ENCODE measurements at regions not wholly inside any gene's neighbourhood (a gene's known extent, or its start where the extent isn't known, plus 50 kb on each side); places are given as distances from the start of the nearest gene placed in this dataset.

DNA sequence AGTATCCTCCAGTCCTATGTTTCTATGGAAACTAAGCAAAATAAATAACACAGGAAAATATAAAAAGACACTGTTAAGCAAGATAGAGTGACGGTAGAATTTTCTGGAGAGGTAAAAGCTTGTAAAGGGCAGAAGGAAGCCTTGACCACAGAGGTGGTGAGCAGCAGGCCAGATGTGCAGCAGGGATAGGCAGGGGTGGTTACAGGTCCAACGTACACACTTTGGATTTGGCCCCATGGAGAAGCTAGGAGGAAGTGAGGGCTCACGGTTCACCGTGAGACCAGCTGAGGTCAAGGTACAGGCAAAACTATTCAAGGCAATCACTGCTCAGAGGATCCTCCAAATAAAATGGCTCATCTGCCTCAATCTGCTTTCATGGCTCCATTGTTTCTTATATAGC, 242.8 kb downstream of the B3GLCT start:
- DNase-seq = no peak

DNA sequence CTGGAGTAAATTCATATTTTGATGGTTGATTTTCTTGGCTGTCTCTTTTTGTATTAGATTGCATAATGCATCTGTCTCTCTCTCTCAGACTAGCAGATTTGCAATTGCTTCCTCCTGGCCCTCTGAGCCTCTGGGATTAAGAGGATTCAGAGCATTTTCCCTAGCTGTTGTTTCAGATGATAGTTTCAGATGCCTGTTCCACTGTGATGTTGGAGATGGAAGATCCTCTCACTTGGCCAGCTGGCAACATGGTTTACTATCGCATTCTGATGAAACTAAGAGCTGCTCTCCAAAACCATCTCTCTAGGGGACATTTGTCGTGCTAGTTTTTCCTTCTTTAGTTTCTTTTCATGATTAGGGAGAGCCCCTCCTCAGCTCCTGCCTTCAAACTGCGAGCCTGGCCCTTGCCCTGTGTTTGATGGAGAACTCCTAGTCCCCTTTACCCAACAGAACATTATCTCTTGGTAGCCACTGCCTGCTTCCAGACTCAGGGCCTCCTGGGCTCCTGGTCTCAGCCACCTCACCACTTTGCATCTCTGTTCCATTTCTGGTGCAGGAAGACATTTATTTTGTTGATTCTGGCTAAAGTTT, 244.6 kb downstream of the B3GLCT start:
- no peak for DNase-seq

- no peak for DNase-seq
Observed at GRCh38 chr13:31452525-31452924, 252.8 kb downstream of the B3GLCT start.

DNA sequence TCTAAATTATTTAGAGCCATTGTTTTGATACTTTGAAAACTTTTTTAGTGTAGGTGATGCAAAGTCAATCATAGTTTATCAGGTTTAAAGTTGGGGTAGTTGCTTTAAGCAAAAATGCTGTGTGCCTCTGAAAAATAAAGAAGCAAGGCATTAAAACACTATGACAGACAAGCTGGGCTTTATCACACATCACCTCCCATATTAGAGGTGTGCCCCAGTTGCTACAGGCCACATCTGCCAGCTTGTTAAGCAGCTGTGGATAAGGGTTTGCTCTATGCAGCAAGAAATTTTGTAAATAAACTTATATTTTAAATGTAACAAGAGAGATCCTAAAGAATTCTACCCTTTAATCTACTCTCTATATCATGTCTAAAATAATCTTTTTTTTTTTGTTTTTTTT, 255.8 kb downstream of the B3GLCT start:
- no peak for DNase-seq

DNA sequence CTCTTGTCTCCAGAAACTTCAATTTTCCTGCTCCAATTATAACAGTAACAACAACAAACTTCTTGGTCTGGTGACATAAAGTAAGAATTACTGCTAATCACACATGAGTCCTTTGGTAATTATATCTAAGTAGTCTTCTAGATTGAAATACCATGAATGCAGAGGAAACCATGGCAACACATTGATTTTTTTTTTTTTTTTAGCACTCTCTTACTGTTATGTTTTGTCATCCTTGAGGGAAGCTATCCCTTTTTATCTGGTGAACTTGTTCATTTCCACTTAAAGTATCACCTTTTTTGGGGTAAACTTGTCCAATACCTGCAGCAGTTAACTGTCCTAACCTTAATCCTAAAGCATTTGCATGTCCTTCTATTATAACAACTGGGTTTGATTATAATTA, 256.3 kb downstream of the B3GLCT start:
- no peak for DNase-seq

DNA sequence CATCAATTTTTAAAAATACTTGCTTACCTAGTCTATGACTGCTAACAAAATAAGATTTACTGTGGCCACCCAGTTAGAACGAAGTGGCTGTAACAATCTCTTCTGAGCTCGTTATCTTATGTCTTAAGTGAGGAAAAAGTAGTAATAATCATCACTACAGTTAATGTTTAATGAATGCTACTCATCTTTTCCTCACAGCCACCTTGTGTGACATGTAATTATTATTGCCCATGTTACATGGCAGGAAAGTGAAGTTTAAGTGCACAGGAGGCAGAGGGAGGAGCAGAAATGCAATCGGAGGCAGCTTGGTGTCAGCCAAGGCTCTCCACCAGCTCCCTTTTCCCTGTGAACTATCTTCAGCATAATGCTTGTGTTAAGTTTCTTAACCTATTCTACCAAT, 260.3 kb downstream of the B3GLCT start:
- DNase-seq = no peak

DNA sequence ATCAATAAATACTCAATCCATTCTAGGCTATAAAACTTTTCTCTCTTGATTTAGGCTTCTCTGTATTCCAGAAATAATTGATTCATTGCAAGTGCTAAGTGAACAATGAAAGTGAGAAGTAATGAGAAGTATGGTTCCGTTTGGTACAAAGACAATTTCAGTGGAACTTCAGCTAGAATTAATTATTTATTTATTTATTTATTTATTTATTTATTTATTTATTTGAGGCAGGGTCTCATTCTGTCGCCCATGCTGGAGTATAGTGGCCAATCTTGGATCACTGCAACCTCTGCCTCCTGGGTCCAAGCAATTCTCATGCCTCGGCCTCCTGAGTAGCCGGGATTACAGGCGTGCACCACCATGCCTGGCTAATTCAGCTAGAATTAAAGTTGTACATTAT, 262.1 kb downstream of the B3GLCT start:
- DNase-seq = no peak

- DNase-seq = no peak
Observed at GRCh38 chr13:31462766-31463165, 263.0 kb downstream of the B3GLCT start.

GRCh38 chr13:31468114-31468902, 268.5 kb downstream of the B3GLCT start:
- no peak for DNase-seq

DNA sequence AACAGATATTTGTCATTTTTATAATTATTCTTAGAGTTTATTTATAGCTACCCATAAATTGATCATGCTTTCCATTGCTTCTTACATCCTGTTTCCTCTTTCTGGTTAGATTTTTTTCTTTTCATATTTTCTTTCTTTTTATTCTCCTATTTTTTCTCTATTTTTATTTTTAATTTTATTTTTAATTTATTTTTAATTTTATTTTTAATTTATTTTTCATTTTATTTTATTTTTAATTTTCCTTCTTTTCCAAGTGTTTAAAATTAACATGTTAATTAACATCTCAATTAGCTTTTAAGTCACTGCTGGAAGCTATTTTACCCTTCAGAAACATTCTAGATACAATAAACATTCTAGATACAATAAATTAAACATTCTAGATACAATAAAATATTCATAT, 269.6 kb downstream of the B3GLCT start:
- DNase-seq = no peak

DNA sequence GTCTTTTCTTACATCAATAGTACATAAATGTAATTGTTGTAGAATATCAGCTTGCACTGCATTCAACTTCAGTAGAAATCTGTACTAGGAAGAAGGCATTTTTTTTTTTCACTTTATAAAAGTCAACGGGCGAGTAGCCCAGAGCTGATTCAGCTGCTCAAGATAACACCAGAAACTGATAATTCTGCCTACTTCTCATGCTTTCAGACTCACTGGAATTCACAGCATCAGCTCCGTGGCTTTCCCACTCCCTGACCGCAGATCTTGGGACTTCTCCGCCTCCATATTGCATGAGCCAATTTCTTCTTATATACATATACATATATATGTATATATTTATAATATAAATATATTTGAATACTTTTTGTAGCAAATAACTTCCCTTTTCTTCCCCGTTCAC, 263.1 kb upstream of the RXFP2 start:
- DNase-seq = no peak

DNA sequence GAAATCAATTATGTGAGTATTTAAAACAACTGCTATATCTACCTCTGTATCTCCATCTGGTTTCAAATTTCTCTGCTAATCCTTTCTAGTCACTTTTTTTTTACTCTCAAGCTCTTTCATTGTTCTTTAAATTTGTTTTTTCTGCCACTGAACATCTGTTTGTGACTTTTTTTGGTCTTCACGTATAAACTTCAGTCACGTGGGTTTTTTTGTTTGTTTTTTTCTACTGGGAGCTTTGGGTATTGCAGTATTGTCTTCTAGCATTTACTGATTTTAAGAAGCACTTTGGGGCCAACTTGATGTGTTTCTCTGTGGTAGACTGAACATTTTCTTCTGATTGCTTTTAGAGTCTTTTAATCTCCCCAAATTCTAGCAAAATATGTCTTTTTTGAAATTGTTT, 262.6 kb upstream of the RXFP2 start:
- no peak for DNase-seq

DNA sequence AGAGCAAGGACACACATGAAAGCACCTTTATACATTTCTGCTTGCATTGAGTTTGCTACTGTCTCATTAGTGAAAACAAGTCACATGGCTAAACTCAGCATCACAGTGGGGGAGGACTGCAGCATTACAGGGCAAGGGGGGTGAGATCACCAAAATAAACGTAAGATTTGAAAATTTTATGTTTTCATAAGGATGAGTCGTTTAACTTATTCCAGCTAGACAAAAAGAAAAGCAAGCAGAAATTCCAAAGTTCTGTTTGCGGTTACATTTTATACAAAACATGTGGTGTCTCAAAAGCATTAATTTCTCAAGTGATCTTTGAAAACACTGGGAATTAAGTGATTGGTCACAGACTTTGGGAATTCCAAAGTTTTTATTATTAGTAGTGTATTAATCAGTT, 261.4 kb upstream of the RXFP2 start:
- DNase-seq = no peak

DNA sequence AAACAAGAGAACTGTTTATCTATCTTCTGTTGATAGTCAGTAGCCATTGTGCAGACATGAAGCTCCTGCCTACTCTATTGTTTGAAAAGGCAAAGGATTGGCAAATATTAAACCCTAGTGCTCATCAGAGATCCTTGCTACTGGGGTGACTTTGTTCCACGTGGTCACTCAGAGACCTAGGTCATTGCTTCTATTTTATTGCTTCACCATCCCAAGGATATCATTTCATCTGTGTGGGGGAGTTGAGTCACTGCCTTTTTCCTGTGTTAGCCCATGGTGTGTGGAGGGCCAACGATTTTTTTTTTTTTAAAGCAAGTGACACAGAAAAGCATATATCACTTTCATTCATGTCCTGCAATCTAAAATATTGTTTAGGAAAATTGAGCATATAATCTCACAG, 254.1 kb upstream of the RXFP2 start:
- DNase-seq = peak; percentile 12

DNA sequence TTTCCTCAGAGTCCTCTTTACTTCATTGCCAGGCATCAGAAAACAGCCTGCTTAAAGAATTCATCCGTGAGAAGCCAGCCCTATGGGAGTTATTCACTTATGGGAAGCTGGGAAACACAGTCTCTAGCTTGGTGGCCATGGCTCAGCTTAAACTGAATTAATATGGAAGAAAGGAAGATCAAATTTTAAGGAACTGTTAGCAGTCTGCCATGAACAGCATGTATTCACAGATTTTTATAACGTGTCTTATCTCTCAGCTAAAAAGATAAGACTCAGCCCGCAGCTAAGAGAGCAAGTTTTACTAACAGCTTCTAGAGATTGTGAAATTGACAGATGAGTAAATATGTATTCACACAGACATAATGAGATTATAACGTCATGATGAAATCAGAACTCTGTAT, 253.7 kb upstream of the RXFP2 start:
- peak; percentile 25 for DNase-seq

DNA sequence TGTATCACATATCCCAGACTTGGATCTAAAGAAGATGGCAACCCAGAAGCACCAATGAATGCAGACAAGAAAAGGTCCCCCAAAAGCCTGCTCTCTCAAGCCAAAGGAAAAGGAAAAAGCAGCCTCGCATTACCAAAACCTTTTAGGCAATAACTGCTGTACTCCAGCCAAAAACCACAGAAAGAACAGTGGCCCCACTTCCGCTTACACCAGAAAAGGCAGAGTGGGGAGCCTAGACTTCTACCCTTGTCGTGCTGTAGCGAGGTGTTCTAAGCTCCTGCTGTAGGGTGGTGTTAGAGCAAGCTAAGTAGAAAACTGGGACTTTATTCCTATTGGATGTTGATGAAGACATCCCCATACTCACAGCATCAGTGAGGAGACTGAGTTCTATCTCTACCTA, 244.0 kb upstream of the RXFP2 start:
- DNase-seq = no peak

GRCh38 chr13:31499274-31499673, 240.1 kb upstream of the RXFP2 start:
- DNase-seq = no peak

DNA sequence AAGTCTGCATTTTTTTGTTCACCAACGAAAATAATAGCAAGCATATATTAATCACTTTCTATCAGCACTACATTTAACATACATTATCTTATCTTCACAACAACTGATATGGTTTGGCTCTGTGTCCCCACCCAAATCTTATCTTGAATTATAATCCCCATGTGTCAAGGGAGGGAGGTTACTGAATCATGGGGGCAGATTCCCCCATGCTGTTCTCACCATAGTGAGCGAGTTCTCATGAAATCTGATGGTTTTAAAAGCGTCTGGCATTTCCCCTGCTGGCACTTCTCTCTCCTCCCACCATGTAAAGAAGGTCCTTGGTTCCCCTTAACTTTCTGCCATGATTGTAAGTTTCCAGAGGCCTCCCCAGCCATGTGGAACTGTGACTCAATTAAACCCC, 235.7 kb upstream of the RXFP2 start:
- DNase-seq = no peak

DNA sequence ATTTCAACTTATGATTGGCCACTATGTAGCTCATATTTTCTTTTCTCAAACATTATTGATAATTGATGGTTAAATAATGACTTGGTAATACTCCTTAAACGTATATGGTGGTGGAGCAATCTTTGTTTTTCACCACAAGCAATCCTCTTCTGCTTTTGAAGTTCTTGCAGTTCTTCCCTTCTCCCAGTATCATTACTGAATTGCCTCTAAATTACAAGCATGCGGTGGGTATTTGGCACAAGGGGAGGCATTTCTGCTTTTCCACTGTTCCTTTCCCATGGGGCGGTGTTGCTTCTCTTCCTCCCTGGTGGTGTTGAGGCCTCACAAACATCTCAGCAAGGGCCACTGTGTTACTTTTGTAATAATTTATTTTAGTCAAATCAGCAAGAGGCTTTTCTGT, 234.4 kb upstream of the RXFP2 start:
- no peak for DNase-seq

DNA sequence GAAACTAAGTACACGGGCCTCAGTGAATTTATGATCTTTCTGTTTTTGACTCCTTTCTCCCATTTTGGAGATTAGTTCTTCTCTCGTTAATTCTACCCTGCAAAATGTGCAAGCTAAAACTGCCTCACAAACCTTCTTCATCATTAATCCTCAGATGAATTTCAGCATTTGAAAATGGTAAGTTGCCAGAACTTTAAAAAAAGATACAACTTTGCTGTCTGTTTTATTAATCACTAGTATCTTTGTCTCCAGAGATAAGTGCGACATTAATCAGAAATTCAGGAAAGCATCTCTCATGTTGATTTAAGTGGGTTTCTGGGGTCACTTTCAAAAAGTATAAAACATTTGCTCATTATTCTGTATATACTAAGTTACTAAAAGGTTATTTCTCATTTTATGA, 227.0 kb upstream of the RXFP2 start:
- DNase-seq = no peak

DNA sequence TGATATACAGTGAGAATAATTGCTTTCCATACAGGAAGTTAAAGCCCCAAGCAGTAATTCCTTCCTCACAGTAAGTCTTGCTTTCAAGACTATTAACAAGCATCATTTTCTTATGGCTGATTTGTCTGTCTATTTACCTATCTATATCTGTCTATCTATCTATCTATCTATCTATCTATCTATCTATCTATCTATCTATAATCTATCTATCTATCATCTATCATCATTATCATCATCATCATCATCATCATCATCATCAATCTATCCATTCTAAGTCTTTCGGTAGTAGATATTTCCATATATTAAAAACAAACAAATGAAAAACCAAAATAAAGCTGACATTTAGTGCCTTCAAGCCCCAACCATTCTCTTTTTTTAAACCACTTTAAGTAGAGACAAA, 224.4 kb upstream of the RXFP2 start:
- no peak for DNase-seq

DNA sequence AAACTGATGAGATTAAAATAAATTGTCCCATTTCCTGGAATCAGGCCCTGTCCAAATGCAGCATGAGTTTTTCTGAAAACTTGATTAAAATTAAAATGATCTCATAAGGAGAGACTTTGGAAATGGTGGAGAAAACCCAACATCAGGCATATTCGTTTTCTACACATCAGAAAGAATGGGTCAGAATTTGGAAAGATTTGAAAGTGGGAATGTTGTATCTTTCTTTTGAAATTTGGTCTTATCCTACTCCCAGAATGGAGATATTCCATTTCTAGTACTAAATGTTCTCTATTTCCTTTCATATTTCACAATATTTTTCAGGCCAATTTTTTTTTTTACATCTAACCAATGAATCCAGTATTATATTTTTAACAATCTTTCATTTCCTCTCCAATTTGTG, 223.9 kb upstream of the RXFP2 start:
- DNase-seq = no peak

DNA sequence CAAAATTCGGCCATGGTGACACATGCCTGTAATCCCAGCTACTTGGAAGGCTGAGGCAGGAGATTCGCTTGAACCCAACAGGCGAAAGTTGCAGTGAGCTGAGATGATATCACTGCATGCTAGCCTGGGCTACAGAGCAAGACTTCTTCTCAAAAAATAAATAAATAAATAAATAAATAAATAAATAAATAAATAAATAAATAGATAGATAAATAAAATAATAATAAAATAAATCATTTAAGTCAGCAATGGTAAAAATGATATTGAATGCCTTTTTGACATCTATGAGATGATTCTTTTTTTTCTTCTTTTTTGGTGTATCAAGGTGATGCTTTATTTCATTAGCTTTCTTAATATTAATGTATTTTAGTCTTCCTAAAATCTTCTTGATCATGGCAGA, 221.7 kb upstream of the RXFP2 start:
- no peak for DNase-seq

DNA sequence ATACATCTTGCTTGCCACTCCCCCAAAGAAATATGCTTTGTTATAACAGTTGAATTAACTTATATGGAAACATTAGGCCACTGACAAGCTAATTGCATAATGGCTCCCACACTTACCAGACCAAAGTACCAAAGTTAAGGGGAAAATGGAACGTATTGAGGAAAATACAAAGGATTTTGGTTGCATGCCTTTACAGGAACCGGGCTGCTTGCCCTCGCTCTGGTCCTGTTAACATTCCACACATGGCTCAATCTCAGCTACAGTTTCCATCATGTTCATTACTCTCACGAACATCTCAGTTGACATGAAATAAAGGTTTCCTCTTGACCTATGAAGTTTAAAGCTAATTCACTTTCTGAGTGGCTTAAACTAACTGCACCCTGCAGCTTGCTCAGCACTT, 220.7 kb upstream of the RXFP2 start:
- DNase-seq = no peak

GRCh38 chr13:31521435-31521834, 217.9 kb upstream of the RXFP2 start:
- no peak for DNase-seq
